MCF 10A (cell line): ENCODE measurements at regions not wholly inside any gene's neighbourhood (a gene's known extent, or its start where the extent isn't known, plus 50 kb on each side); places are given as distances from the start of the nearest gene placed in this dataset.

Experiments
- BruUV-seq: library from RNA; stranded (reverse); fragments of 400-500 nt; replicated peaks from 2 replicates; lab custom pipeline; 2021; lab: Mats Ljungman, UMichigan
- CTCF ChIA-PET: fragments of 300-600 bp; sonication (Branson Sonifier 250); formaldehyde crosslinking; extraction: SDS; loops from one replicate; lab custom pipeline; 2021; ENCODE audit warnings: antibody characterized with exemption, inconsistent platforms; lab: Yijun Ruan, JAX
- POLR2A ChIA-PET: fragments of 300-600, 350-650 bp; sonication (Branson Sonifier 250); formaldehyde crosslinking; extraction: SDS; loops from one replicate; lab custom pipeline; 2020; ENCODE audit warnings: antibody characterized with exemption, inconsistent platforms; lab: Yijun Ruan, JAX
- DNase-seq: peaks from one replicate; pipeline ENCODE4 v3.0.0-alpha.2; 2018; ENCODE audit not compliant: unreplicated experiment
- H3K27ac Mint-ChIP-seq: one replicate; pipeline ENCODE4 v1.8.0; 2022; ENCODE audit warnings: mild to moderate bottlenecking, low read depth, mixed read lengths; ENCODE audit not compliant: unreplicated experiment
- H3K27me3 Mint-ChIP-seq: one replicate; pipeline ENCODE4 v1.8.0; 2022; ENCODE audit warnings: mixed read lengths; ENCODE audit not compliant: insufficient read depth, unreplicated experiment
- H3K36me3 Mint-ChIP-seq: one replicate; pipeline ENCODE4 v1.8.0; 2022; ENCODE audit warnings: mild to moderate bottlenecking, moderate library complexity, mixed read lengths; ENCODE audit not compliant: insufficient read depth, unreplicated experiment
- H3K4me1 Mint-ChIP-seq: one replicate; pipeline ENCODE4 v1.8.0; 2022; ENCODE audit warnings: mixed read lengths; ENCODE audit not compliant: insufficient read depth, unreplicated experiment
- H3K4me3 Mint-ChIP-seq: one replicate; pipeline ENCODE4 v1.8.0; 2022; ENCODE audit warnings: mild to moderate bottlenecking, moderate library complexity, mixed read lengths; ENCODE audit not compliant: unreplicated experiment
- H3K9me3 Mint-ChIP-seq: one replicate; pipeline ENCODE4 v1.8.0; 2022; ENCODE audit warnings: mixed read lengths; ENCODE audit not compliant: unreplicated experiment
- intact Hi-C: fragments of 100-400 bp; cut with micrococcal nuclease; formaldehyde crosslinking; loops from 2 replicates; pipeline ENCODE4 v1.14.1; 2022
- TF ChIP-seq, protein P1 (sequence below): fragments of 200-600 bp; IDR thresholded peaks from one replicate; pipeline ENCODE4 v1.8.0; 2022; ENCODE audit warnings: antibody characterized with exemption, mild to moderate bottlenecking; ENCODE audit not compliant: unreplicated experiment

DNA sequence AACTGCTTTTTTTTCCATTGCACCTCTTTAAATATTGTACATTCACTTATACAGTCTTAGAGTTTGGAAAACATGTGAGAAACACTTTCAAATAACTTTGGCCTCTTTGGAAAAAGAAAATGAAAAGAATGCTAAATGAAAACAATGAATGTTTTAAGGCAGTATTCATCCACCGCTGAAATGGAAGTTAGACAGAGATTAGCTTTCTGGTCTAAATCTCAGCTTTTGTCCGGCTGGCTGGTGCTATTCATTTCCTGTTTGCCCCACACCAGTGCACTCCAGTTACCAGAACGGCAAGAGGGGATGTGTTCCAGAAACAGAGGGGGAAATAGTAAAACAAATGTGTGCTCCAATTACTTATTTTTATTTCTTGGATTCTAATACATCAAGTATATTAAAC lies 1201.3 kb downstream of the EFNB2 start:
- Mint-ChIP-seq H3K27ac (no peak overlapping the region), H3K4me1 (peaks cover 6% of the 10 kb centered on the region), H3K27me3 (no peaks in the 10 kb centered on the region), H3K4me3 (no peak overlapping the region), H3K36me3 (no peaks in the 10 kb centered on the region), H3K9me3 (peaks cover 7% of the 10 kb centered on the region)
- intact Hi-C loops: no loop called here
- POLR2A ChIA-PET: interaction anchor here (0.5 kb wide), 1 partner anchor 1152 kb away, joined by 3 read pairs; no protein-coding TSS in a partner anchor
- no TSS peak for BruUV-seq
- TF ChIP-seq, protein P1, sequence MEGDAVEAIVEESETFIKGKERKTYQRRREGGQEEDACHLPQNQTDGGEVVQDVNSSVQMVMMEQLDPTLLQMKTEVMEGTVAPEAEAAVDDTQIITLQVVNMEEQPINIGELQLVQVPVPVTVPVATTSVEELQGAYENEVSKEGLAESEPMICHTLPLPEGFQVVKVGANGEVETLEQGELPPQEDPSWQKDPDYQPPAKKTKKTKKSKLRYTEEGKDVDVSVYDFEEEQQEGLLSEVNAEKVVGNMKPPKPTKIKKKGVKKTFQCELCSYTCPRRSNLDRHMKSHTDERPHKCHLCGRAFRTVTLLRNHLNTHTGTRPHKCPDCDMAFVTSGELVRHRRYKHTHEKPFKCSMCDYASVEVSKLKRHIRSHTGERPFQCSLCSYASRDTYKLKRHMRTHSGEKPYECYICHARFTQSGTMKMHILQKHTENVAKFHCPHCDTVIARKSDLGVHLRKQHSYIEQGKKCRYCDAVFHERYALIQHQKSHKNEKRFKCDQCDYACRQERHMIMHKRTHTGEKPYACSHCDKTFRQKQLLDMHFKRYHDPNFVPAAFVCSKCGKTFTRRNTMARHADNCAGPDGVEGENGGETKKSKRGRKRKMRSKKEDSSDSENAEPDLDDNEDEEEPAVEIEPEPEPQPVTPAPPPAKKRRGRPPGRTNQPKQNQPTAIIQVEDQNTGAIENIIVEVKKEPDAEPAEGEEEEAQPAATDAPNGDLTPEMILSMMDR: no peak
- no peak for DNase-seq
- CTCF ChIA-PET: interaction anchor here (0.5 to 0.8 kb wide), 2 partner anchors 38 to 725 kb away, joined by 3 read pairs; no protein-coding TSS in a partner anchor

DNA sequence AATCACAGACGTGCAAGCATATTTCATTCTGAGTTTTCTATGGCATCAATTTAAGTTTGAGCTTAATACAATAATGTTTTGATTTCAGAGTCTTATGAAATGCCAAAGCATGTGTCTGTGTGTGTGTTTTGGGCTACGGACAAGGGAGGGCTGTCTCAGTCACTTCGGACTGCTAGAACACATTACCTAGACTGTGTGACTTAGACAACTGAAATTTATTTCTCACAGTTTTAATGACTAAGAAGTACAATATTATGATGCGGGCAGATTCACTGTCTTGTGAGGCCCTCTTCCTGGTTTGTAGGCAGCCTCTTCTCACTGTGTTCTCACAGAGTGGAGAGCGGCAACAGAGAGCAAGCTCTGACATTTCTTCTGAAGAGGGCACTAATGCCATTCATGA lies 1202.0 kb downstream of the EFNB2 start:
- no peak overlapping the region for H3K4me3 Mint-ChIP-seq
- no peaks in the 10 kb centered on the region for H3K27me3 Mint-ChIP-seq
- no peaks in the 10 kb centered on the region for H3K36me3 Mint-ChIP-seq
- TF ChIP-seq, protein P1: no peak
- DNase-seq: no peak
- no peak overlapping the region for H3K27ac Mint-ChIP-seq
- no TSS peak for BruUV-seq
- intact Hi-C loops: no loop called here
- H3K9me3 Mint-ChIP-seq: peaks cover 7% of the 10 kb centered on the region
- peaks cover 6% of the 10 kb centered on the region for H3K4me1 Mint-ChIP-seq
- CTCF ChIA-PET: interaction anchor here (0.8 kb wide), 1 partner anchor 48 kb away, joined by 3 read pairs; no protein-coding TSS in a partner anchor
- POLR2A ChIA-PET: no interaction called here

DNA sequence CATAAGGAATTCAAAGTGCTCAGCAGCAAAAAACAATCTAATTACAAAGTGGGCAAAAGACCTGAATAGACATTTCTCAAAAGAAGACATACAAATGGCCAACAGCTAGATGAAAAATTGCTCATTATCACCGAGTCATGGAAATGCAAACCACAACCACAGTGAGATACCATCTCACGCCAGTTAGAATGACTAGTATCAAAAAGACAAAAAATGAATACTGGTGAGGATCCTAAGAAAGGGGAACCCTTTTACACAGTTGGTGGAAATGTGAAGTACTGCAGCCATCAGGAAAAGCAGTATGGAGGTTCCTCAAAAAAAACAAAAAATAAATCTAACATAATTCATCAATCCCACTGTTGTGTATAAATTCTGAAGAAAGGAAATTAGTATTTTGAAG lies 1206.1 kb downstream of the EFNB2 start:
- no TSS peak for BruUV-seq
- POLR2A ChIA-PET: no interaction called here
- H3K4me3 Mint-ChIP-seq: no peak overlapping the region
- no peak for DNase-seq
- no peaks in the 10 kb centered on the region for H3K36me3 Mint-ChIP-seq
- no peak overlapping the region for H3K27ac Mint-ChIP-seq
- TF ChIP-seq, protein P1: no peak
- CTCF ChIA-PET: no interaction called here
- intact Hi-C loops: no loop called here
- H3K4me1 Mint-ChIP-seq: no peaks in the 10 kb centered on the region
- no peaks in the 10 kb centered on the region for H3K27me3 Mint-ChIP-seq
- H3K9me3 Mint-ChIP-seq: peaks cover 7% of the 10 kb centered on the region

DNA sequence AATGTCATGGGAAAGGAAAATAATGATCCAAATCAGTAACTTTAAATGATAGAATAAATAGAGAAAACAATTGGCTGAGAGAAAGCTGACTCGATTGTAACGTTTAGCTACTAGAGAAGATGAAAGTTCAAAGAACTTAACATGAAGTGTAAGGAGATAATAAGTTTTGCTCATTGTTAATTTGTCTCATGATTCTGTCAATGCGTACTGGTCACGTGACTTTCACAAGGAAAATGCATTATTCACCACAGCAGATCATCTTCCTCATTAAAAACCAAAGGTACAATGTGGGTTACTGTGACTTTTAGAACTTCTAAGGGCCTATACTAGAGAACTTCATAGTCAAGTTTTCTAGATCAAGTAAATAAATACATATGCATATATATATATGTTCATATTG lies 1207.2 kb downstream of the EFNB2 start:
- H3K4me3 Mint-ChIP-seq: no peak overlapping the region
- intact Hi-C loops: no loop called here
- H3K4me1 Mint-ChIP-seq: no peaks in the 10 kb centered on the region
- no peaks in the 10 kb centered on the region for H3K36me3 Mint-ChIP-seq
- BruUV-seq: no TSS peak
- CTCF ChIA-PET: no interaction called here
- H3K27ac Mint-ChIP-seq: no peak overlapping the region
- POLR2A ChIA-PET: interaction anchor here (0.7 kb wide), 1 partner anchor 924 kb away, joined by 4 read pairs; no protein-coding TSS in a partner anchor
- TF ChIP-seq, protein P1: no peak
- H3K27me3 Mint-ChIP-seq: no peaks in the 10 kb centered on the region
- H3K9me3 Mint-ChIP-seq: peaks cover 7% of the 10 kb centered on the region
- DNase-seq: no peak
